ENCODE measurements at regions not wholly inside any gene's neighbourhood (a gene's known extent, or its start where the extent isn't known, plus 50 kb on each side); places are given as distances from the start of the nearest gene placed in this dataset.
A peak's percentile ranks its signal among the peaks of the same experiment; 100 is the strongest.

DNA sequence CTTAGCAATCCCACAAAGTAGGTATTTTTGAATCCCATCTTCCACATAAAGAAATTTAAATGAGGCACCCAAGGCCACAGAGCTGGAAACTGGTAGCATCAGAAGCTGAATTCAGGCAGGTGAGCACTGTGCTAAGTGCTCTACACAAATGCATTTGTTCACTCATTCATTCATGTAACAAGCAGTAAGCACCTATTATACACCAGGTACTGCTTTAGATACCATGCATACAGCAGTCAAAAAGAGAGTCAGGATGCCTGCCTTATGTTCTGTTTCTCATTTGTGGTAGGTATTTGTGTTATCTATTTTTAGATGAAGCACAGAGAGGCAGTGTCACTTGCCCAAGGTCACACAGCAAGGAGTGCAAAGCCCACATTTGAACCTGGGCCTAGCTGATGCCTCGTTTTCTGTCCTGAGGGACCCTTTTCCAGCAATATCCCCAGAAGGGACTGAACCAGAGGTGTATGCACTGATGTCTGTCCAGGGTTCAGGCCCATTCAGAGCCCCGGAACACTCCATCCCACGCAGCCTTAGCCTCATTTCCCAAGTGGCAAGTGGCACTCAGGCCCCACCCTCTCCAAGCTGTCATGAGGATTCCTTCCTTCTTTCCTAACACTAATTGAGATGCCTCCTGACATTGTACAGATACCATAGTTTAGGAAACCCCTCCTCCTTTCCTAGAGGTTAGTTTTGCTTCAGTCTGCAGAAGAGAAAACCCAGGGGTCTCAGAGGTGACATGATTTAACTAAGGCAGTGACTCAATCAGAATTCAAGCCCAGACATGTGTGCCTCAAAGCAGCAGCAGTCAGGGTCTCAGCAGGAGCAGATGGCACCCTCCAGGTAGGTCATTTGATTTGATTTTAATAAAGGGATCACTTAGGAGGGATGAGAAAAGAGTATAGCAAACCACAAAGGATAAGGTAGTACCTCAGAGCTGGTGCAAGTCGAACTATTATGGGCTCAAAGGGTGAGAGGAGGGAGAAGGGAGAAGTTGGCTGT lies 61.2 kb upstream of the SIRPA start (continued):
- TF ChIP-seq CHD1 (IDR thresholded peaks at IDR 0.05; ENCODE audit: low read depth, low read length): no peak

DNA sequence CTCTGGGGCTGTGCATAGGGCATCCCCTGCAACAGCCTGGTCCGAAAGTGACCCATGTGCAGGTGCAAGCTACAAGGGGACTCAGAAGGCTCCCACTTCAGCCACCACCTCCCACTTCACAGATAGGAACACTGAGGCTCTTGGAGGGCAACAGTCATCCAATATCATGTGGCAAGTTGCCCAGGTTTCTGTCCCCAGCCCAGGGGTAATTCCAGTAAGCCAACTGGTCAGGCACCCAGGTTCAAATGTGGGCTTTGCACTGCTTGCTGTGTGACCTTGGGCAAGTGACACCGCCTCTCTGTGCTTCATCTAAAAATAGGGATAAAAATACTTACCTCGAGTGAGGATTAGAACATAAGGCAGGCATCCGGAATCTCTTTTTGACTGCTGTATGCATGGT lies 62.0 kb upstream of the SIRPA start:
- no peak overlapping the region for H3K27ac ChIP-seq (ENCODE audit: insufficient read depth, low read length)
- H4K5ac ChIP-seq (ENCODE audit: low read depth, low read length): no peak overlapping the region
- dilution Hi-C loops (cut with HindIII; ENCODE audit: low sequenced_read_pairs, unreplicated experiment): no loop called here
- no peak overlapping the region for H2AK9ac ChIP-seq (replicated peaks; ENCODE audit: low read depth, low read length, poor library complexity)
- no peaks in the 10 kb centered on the region for H3K79me1 ChIP-seq (ENCODE audit: low read depth in 1 of 2, low read length in 2 of 2)
- POLR2A ChIA-PET (ENCODE audit: unreplicated experiment): no interaction called here
- no peaks in the 10 kb centered on the region for H3K27me3 ChIP-seq (ENCODE audit: control insufficient read depth, insufficient read depth, low read length)
- no TSS peak for BruUV-seq (replicated peaks)
- H3K4me2 ChIP-seq (ENCODE audit: low read depth, low read length): no peak overlapping the region
- H2BK5ac ChIP-seq (ENCODE audit: low read depth, low read length, poor library complexity, severe bottlenecking): no peak overlapping the region
- no peak overlapping the region for H3K4me3 ChIP-seq (ENCODE audit: insufficient read depth, low read depth, low read length)
- no peak overlapping the region for H3K9ac ChIP-seq (ENCODE audit: low read depth, low read length)
- H3K23ac ChIP-seq (ENCODE audit: low read depth, low read length): no peak overlapping the region
- peak overlapping the region; percentile 11 for H2BK20ac ChIP-seq (ENCODE audit: low read depth, low read length)
- no peaks in the 10 kb centered on the region for H3K9me3 ChIP-seq (ENCODE audit: control insufficient read depth, insufficient read depth, low read length)
- 0 out of 2 replicates have a peak overlapping the region, but pooled peaks have one; percentile 1 for H3K4ac ChIP-seq (ENCODE audit: low read depth, low read length)
- H3K4me1 ChIP-seq (ENCODE audit: control insufficient read depth, insufficient read depth, low read length): peaks cover 27% of the 10 kb centered on the region
- peak overlapping the region; percentile 15; the same call in 1 of the 3 replicates for H2BK15ac ChIP-seq (ENCODE audit: low read depth, low read length)
- no peak for TF ChIP-seq BHLHE40 (IDR thresholded peaks at IDR 0.05; ENCODE audit: low read depth, low read length)
- no peak for TF ChIP-seq POLR2A (IDR thresholded peaks at IDR 0.05; ENCODE audit: low read depth, low read length)
- no peak for TF ChIP-seq RAD21 (IDR thresholded peaks at IDR 0.05; ENCODE audit: low read length)
- no peak for TF ChIP-seq SMC3 (IDR thresholded peaks at IDR 0.05; ENCODE audit: low read depth, low read length)
- TF ChIP-seq MAZ (IDR thresholded peaks at IDR 0.05; ENCODE audit: borderline replicate concordance, low read depth, low read length): no peak
- TF ChIP-seq RFX5 (IDR thresholded peaks at IDR 0.05; ENCODE audit: low read depth, low read length): no peak
- TF ChIP-seq RCOR1 (IDR thresholded peaks at IDR 0.05; ENCODE audit: insufficient replicate concordance, low read length): no peak
- no peak for TF ChIP-seq CHD1 (IDR thresholded peaks at IDR 0.05; ENCODE audit: low read depth, low read length)
- TF ChIP-seq FOS (IDR thresholded peaks at IDR 0.05; ENCODE audit: low read depth, low read length): no peak
- TF ChIP-seq, protein P1, sequence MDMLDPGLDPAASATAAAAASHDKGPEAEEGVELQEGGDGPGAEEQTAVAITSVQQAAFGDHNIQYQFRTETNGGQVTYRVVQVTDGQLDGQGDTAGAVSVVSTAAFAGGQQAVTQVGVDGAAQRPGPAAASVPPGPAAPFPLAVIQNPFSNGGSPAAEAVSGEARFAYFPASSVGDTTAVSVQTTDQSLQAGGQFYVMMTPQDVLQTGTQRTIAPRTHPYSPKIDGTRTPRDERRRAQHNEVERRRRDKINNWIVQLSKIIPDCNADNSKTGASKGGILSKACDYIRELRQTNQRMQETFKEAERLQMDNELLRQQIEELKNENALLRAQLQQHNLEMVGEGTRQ (IDR thresholded peaks at IDR 0.05; ENCODE audit: low read depth, low read length): no peak
- intact Hi-C loops (cut with micrococcal nuclease): no loop called here
- CTCF ChIA-PET: no interaction called here
- H3K56ac ChIP-seq (ENCODE audit: extremely low read depth, insufficient read depth, low read length): no peak overlapping the region
- WGBS, 2 experiments (ENCODE audit: extremely low coverage in 2 of 2, insufficient read length in 1 of 2): 100% methylated on average over 1 of the region's 4 CpGs; no CpG with 5 or more reads in 1 of the 2 experiments
- H2AFZ ChIP-seq (replicated peaks; ENCODE audit: low read length, poor library complexity): no peak overlapping the region
- ATAC-seq (ENCODE audit: low read depth) (no peak), DNase-seq (no peak)
- no peak overlapping the region for H3K18ac ChIP-seq (ENCODE audit: low read depth, low read length)
- H3K9me1 ChIP-seq (ENCODE audit: insufficient read depth, low read length): peaks cover 15% of the 10 kb centered on the region
- H2BK120ac ChIP-seq (ENCODE audit: low read depth, low read length): no peak overlapping the region
- no peak overlapping the region for H3K14ac ChIP-seq (replicated peaks; ENCODE audit: low read depth, low read length)
- no peaks in the 10 kb centered on the region for H3K36me3 ChIP-seq (ENCODE audit: control insufficient read depth, insufficient read depth, low read length)
- in situ Hi-C loops (cut with MboI; ENCODE audit: low sequenced_read_pairs): loop anchor here (25.0 kb wide), 1 partner anchor 496 kb away; the partner anchor contains the start of gene SDCBP2
- H4K8ac ChIP-seq (ENCODE audit: low read depth in 2 of 2, low read length in 2 of 2): no peak overlapping the region
- no peaks in the 10 kb centered on the region for H4K20me1 ChIP-seq (ENCODE audit: insufficient read depth, low read length)
- 0 out of 2 replicates have a peak overlapping the region, but pooled peaks have one; percentile 91 for H2AK5ac ChIP-seq (ENCODE audit: low read depth, low read length)
- H4K91ac ChIP-seq (ENCODE audit: insufficient read depth, low read depth, low read length): peak overlapping the region; percentile 78; the same call in 1 of the 2 replicates

Measured in IMR-90 (cell line).